SK-N-SH treated with all-trans-retinoic acid at 6 μM for 48 hours (cell line): ENCODE measurements at regions not wholly inside any gene's neighbourhood (a gene's known extent, or its start where the extent isn't known, plus 50 kb on each side); places are given as distances from the start of the nearest gene placed in this dataset.

ENCODE experiments used
- ATAC-seq: fragments of 200-7000 bp; cut with Tn5 transposase; 3 replicates; pipeline ENCODE4 v1.9.1; 2020; ENCODE audit warnings: mild to moderate bottlenecking, moderate library complexity
- ARNTL ChIP-seq: fragments of 450-650 bp; formaldehyde crosslinking; IDR thresholded peaks from 2 replicates; pipeline ENCODE4 v1.5.0; 2020; ENCODE audit warnings: low read depth, mild to moderate bottlenecking, moderate library complexity, borderline replicate concordance
- BACH2 ChIP-seq: fragments of 250-450 bp; sonication (Bioruptor Pico); IDR thresholded peaks from 2 replicates; pipeline ENCODE4 v1.9.0; 2021; ENCODE audit warnings: mild to moderate bottlenecking, borderline replicate concordance
- CREB5 ChIP-seq: fragments of 250-450 bp; sonication (Bioruptor Pico); IDR thresholded peaks from 2 replicates; pipeline ENCODE4 v1.5.1; 2020; ENCODE audit warnings: low read depth, mild to moderate bottlenecking, moderate library complexity
- CSDC2 ChIP-seq: fragments of 250-450 bp; sonication (Bioruptor Pico); IDR thresholded peaks from 2 replicates; pipeline ENCODE4 v1.5.0; 2020; ENCODE audit warnings: mild to moderate bottlenecking, moderate library complexity
- ESRRG ChIP-seq: fragments of 250-450 bp; sonication (Bioruptor Pico); IDR thresholded peaks from 2 replicates; pipeline ENCODE4 v1.6.1; 2021; ENCODE audit warnings: mild to moderate bottlenecking
- GLIS3 ChIP-seq: fragments of 250-450 bp; sonication (Bioruptor Pico); IDR thresholded peaks from 2 replicates; pipeline ENCODE4 v1.5.0; 2020; ENCODE audit warnings: mild to moderate bottlenecking, moderate library complexity
- ISL1 ChIP-seq: fragments of 250-450 bp; sonication (Bioruptor Pico); IDR thresholded peaks from 2 replicates; pipeline ENCODE4 v2.1.2; 2022; ENCODE audit warnings: mild to moderate bottlenecking, moderate library complexity
- PATZ1 ChIP-seq: fragments of 250-450 bp; sonication (Bioruptor Pico); IDR thresholded peaks from 2 replicates; pipeline ENCODE4 v1.8.0; 2020; ENCODE audit warnings: mild to moderate bottlenecking, moderate library complexity, borderline replicate concordance
- POU6F1 ChIP-seq: fragments of 250-450 bp; sonication (Bioruptor Pico); IDR thresholded peaks from 2 replicates; pipeline ENCODE4 v1.8.0; 2021; ENCODE audit warnings: low read depth, mild to moderate bottlenecking, moderate library complexity, borderline replicate concordance
- PPARA ChIP-seq: fragments of 250-450 bp; sonication (Bioruptor Pico); IDR thresholded peaks from 2 replicates; pipeline ENCODE4 v1.5.0; 2020; ENCODE audit warnings: mild to moderate bottlenecking, borderline replicate concordance
- RARB ChIP-seq: fragments of 250-450 bp; sonication (Bioruptor Pico); IDR thresholded peaks from 2 replicates; pipeline ENCODE4 v1.8.0; 2021; ENCODE audit warnings: mild to moderate bottlenecking, moderate library complexity
- SNAI2 ChIP-seq: fragments of 250-450 bp; sonication (Bioruptor Pico); IDR thresholded peaks from 2 replicates; pipeline ENCODE4 v1.5.0; 2020; ENCODE audit warnings: mild to moderate bottlenecking, moderate library complexity
- TCF4 ChIP-seq: fragments of 250-450 bp; sonication (Bioruptor Pico); IDR thresholded peaks from 2 replicates; pipeline ENCODE4 v1.8.0; 2021; ENCODE audit warnings: mild to moderate bottlenecking, moderate library complexity, borderline replicate concordance
- TSHZ2 ChIP-seq: fragments of 250-450 bp; sonication (Bioruptor Pico); IDR thresholded peaks from 2 replicates; pipeline ENCODE4 v1.5.0; 2020; ENCODE audit warnings: mild to moderate bottlenecking, moderate library complexity
- ZC3H10 ChIP-seq: fragments of 250-450 bp; sonication (Bioruptor Pico); IDR thresholded peaks from 2 replicates; pipeline ENCODE4 v1.5.1; 2021; ENCODE audit warnings: mild to moderate bottlenecking, moderate library complexity
- ZFP3 ChIP-seq: fragments of 250-450 bp; sonication (Bioruptor Pico); IDR thresholded peaks from 2 replicates; pipeline ENCODE4 v1.5.0; 2020; ENCODE audit warnings: mild to moderate bottlenecking, moderate library complexity
- ZFP30 ChIP-seq: fragments of 450-650 bp; formaldehyde crosslinking; IDR thresholded peaks from 2 replicates; pipeline ENCODE4 v1.5.0; 2022; ENCODE audit warnings: mild to moderate bottlenecking, moderate library complexity
- ZNF565 ChIP-seq: fragments of 450-650 bp; formaldehyde crosslinking; conservative IDR thresholded peaks from 2 replicates; pipeline ENCODE4 v1.5.0; 2020; ENCODE audit warnings: low read depth, mild to moderate bottlenecking, moderate library complexity
- ZNF70 ChIP-seq: fragments of 450-650 bp; formaldehyde crosslinking; IDR thresholded peaks from 2 replicates; pipeline ENCODE4 v1.5.0; 2020; ENCODE audit warnings: mild to moderate bottlenecking, moderate library complexity
- ZNF8 ChIP-seq: fragments of 450-650 bp; formaldehyde crosslinking; IDR thresholded peaks from 2 replicates; pipeline ENCODE4 v1.5.0; 2020; ENCODE audit warnings: mild to moderate bottlenecking, moderate library complexity

- TF ChIP-seq TSHZ2 (CRISPR knock-in tag): no peak
These were observed 291.7 kb downstream of the TCF7L2 start (continued) for GRCh38 chr10:113241599-113242360.

- no peak for ATAC-seq
- no peak for TF ChIP-seq ZNF70 (CRISPR knock-in tag)
- TF ChIP-seq ZFP3 (CRISPR knock-in tag): no peak
- no peak for TF ChIP-seq ZNF565 (CRISPR knock-in tag)
- no peak for TF ChIP-seq BACH2 (CRISPR knock-in tag)
- TF ChIP-seq ESRRG: no peak
- TF ChIP-seq SNAI2 (CRISPR knock-in tag): no peak
- no peak for TF ChIP-seq TCF4
- no peak for TF ChIP-seq ARNTL
- no peak for TF ChIP-seq GLIS3 (CRISPR knock-in tag)
- no peak for TF ChIP-seq ISL1 (CRISPR knock-in tag)
- no peak for TF ChIP-seq PPARA (CRISPR knock-in tag)
- TF ChIP-seq ZNF8 (CRISPR knock-in tag): no peak
- TF ChIP-seq CSDC2 (CRISPR knock-in tag): no peak
- TF ChIP-seq CREB5 (CRISPR knock-in tag): no peak
- TF ChIP-seq ZC3H10 (CRISPR knock-in tag): no peak
- TF ChIP-seq ZFP30 (CRISPR knock-in tag): no peak
These were observed 293.3 kb downstream of the TCF7L2 start for GRCh38 chr10:113243311-113243710.

GRCh38 chr10:113244750-113245149, 294.7 kb downstream of the TCF7L2 start:
- no peak for ATAC-seq
- TF ChIP-seq PATZ1 (CRISPR knock-in tag): no peak
- TF ChIP-seq POU6F1 (CRISPR knock-in tag): no peak
- TF ChIP-seq CSDC2 (CRISPR knock-in tag): no peak
- no peak for TF ChIP-seq ZFP30 (CRISPR knock-in tag)
- no peak for TF ChIP-seq ZNF70 (CRISPR knock-in tag)
- TF ChIP-seq ZNF8 (CRISPR knock-in tag): no peak
- TF ChIP-seq RARB (CRISPR knock-in tag): no peak
- TF ChIP-seq PPARA (CRISPR knock-in tag): no peak
- no peak for TF ChIP-seq BACH2 (CRISPR knock-in tag)
- no peak for TF ChIP-seq ZNF565 (CRISPR knock-in tag)
- no peak for TF ChIP-seq ISL1 (CRISPR knock-in tag)
- no peak for TF ChIP-seq ARNTL
- TF ChIP-seq ZC3H10 (CRISPR knock-in tag): no peak
- no peak for TF ChIP-seq TSHZ2 (CRISPR knock-in tag)
- no peak for TF ChIP-seq ESRRG
- TF ChIP-seq GLIS3 (CRISPR knock-in tag): no peak
- no peak for TF ChIP-seq ZFP3 (CRISPR knock-in tag)
- no peak for TF ChIP-seq TCF4
